ENCODE measurements at regions not wholly inside any gene's neighbourhood (a gene's known extent, or its start where the extent isn't known, plus 50 kb on each side); places are given as distances from the start of the nearest gene placed in this dataset.

- Histone ChIP-seq H3K36me3 (no peaks in the 10 kb centered on the region), H3K4me1 (no peaks in the 10 kb centered on the region), H3K27ac (no peak overlapping the region), H3K4me3 (no peak overlapping the region), H3K9me3 (no peaks in the 10 kb centered on the region), H3K27me3 (no peaks in the 10 kb centered on the region)
- DNase-seq (ENCODE audit: low spot score in 2 of 2), result no peak
- 78% methylated on average over 7 of the region's 7 CpGs for WGBS
- TF ChIP-seq CTCF (IDR thresholded peaks at IDR 0.05) (no peak), POLR2AphosphoS5 (IDR thresholded peaks at IDR 0.05) (no peak), POLR2A (IDR thresholded peaks at IDR 0.05) (no peak), EP300 (IDR thresholded peaks at IDR 0.05) (no peak)
Observed at GRCh38 chr14:83734431-83734830, 1795.5 kb upstream of the FLRT2 start.

GRCh38 chr14:83741269-83741668 lies 1788.7 kb upstream of the FLRT2 start:
- Histone ChIP-seq H3K4me1 (no peaks in the 10 kb centered on the region), H3K27me3 (no peaks in the 10 kb centered on the region), H3K27ac (no peak overlapping the region), H3K36me3 (no peaks in the 10 kb centered on the region), H3K4me3 (no peak overlapping the region), H3K9me3 (no peaks in the 10 kb centered on the region)
- TF ChIP-seq POLR2AphosphoS5 (IDR thresholded peaks at IDR 0.05) (no peak), CTCF (IDR thresholded peaks at IDR 0.05) (no peak), POLR2A (IDR thresholded peaks at IDR 0.05) (no peak), EP300 (IDR thresholded peaks at IDR 0.05) (no peak)
- WGBS, result 89% methylated on average over 3 of the region's 3 CpGs
- no peak for DNase-seq (ENCODE audit: low spot score in 2 of 2)

GRCh38 chr14:83744224-83744623 lies 1785.7 kb upstream of the FLRT2 start:
- 95% methylated on average over 1 of the region's 1 CpG for WGBS

GRCh38 chr14:83744891-83745290 lies 1785.1 kb upstream of the FLRT2 start:
- Histone ChIP-seq H3K4me1 (no peaks in the 10 kb centered on the region), H3K4me3 (no peak overlapping the region), H3K27me3 (no peaks in the 10 kb centered on the region), H3K27ac (no peak overlapping the region), H3K36me3 (no peaks in the 10 kb centered on the region), H3K9me3 (no peaks in the 10 kb centered on the region)
- no peak for DNase-seq (ENCODE audit: low spot score in 2 of 2)
- 96% methylated on average over 2 of the region's 2 CpGs for WGBS
- TF ChIP-seq CTCF (IDR thresholded peaks at IDR 0.05) (no peak), EP300 (IDR thresholded peaks at IDR 0.05) (no peak), POLR2AphosphoS5 (IDR thresholded peaks at IDR 0.05) (no peak), POLR2A (IDR thresholded peaks at IDR 0.05) (no peak)

More at GRCh38 chr14:83744224-83744623, 1785.7 kb upstream of the FLRT2 start:
- no peaks in the 10 kb centered on the region for H3K4me1 ChIP-seq
- TF ChIP-seq CTCF (IDR thresholded peaks at IDR 0.05), result no peak
- no peak for TF ChIP-seq EP300 (IDR thresholded peaks at IDR 0.05)
- no peak for TF ChIP-seq POLR2AphosphoS5 (IDR thresholded peaks at IDR 0.05)
- TF ChIP-seq POLR2A (IDR thresholded peaks at IDR 0.05), result no peak
- no peaks in the 10 kb centered on the region for H3K9me3 ChIP-seq
- H3K27me3 ChIP-seq, result no peaks in the 10 kb centered on the region
- H3K27ac ChIP-seq, result no peak overlapping the region
- no peak for DNase-seq (ENCODE audit: low spot score in 2 of 2)
- no peaks in the 10 kb centered on the region for H3K36me3 ChIP-seq
- H3K4me3 ChIP-seq, result no peak overlapping the region

GRCh38 chr14:83746336-83746735 lies 1783.6 kb upstream of the FLRT2 start:
- no peak overlapping the region for H3K4me3 ChIP-seq
- 96% methylated on average over 3 of the region's 3 CpGs for WGBS
- TF ChIP-seq POLR2AphosphoS5 (IDR thresholded peaks at IDR 0.05), result no peak
- no peak for TF ChIP-seq EP300 (IDR thresholded peaks at IDR 0.05)
- TF ChIP-seq CTCF (IDR thresholded peaks at IDR 0.05), result no peak
- no peak for TF ChIP-seq POLR2A (IDR thresholded peaks at IDR 0.05)
- H3K36me3 ChIP-seq, result no peaks in the 10 kb centered on the region
- no peak overlapping the region for H3K27ac ChIP-seq
- no peaks in the 10 kb centered on the region for H3K4me1 ChIP-seq
- no peak for DNase-seq (ENCODE audit: low spot score in 2 of 2)
- H3K9me3 ChIP-seq, result no peaks in the 10 kb centered on the region
- H3K27me3 ChIP-seq, result no peaks in the 10 kb centered on the region
